ENCODE measurements at regions not wholly inside any gene's neighbourhood (a gene's known extent, or its start where the extent isn't known, plus 50 kb on each side); places are given as distances from the start of the nearest gene placed in this dataset.

GRCh38 chr7:17015598-17016031 is 133.8 kb upstream of the AGR3 start:
- TF ChIP-seq EZH2phosphoT487 (conservative IDR thresholded peaks at IDR 0.05; ENCODE audit: low read length) (no peak), CTCF (IDR thresholded peaks at IDR 0.05; ENCODE audit: insufficient read depth, low read length, poor library complexity, severe bottlenecking) (no peak)
